CD4-positive, alpha-beta T cell treated with Interleukin-17A for 1 hour (primary cell): ENCODE measurements at regions not wholly inside any gene's neighbourhood (a gene's known extent, or its start where the extent isn't known, plus 50 kb on each side); places are given as distances from the start of the nearest gene placed in this dataset.

Experiments used
- DNase-seq: peaks from one replicate; pipeline ENCODE4 v3.0.0-alpha.2; 2020

- DNase-seq, result no peak
Observed at GRCh38 chr3:177516158-177517011, 319.1 kb upstream of the TBL1XR1 start.

DNA sequence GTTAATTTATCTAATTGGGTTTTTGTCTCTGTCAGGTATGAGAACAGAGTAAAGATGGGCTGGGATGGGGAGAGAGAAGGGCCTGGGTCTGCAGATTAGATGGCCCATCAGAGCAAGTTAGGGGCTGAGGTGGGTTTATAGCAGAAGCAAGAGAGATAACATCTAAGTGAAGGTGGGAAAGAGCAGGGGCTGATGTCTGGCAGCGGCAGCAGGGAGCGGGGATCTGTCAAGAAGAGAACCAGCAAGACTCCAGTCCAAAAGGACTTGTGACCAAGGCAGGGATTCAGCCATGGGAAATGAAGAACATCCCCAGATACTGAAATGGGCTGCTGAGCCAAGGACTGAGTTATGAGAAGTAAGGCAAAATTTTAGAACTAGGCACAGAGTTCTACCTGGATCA lies 320.6 kb upstream of the TBL1XR1 start:
- DNase-seq, result no peak

DNA sequence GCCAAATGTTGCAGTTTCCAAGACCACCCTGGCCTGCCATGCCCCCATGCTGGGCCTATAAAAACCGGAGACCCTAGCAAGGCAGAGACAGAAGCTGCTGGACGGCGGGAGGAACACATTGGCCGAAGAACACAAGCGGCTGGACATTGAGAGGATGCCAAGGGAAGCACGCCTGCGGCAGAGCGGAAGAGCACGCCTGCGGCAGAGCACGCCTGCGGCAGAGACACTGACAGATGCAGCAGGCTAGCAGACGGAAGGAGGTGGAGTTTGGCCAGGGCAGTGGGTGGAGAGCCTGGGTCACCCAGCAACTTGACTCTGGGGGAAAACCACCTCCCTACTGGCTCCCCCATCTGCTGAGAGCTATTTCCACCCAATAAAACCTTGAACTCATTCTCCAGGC lies 322.3 kb upstream of the TBL1XR1 start:
- DNase-seq, result no peak

DNA sequence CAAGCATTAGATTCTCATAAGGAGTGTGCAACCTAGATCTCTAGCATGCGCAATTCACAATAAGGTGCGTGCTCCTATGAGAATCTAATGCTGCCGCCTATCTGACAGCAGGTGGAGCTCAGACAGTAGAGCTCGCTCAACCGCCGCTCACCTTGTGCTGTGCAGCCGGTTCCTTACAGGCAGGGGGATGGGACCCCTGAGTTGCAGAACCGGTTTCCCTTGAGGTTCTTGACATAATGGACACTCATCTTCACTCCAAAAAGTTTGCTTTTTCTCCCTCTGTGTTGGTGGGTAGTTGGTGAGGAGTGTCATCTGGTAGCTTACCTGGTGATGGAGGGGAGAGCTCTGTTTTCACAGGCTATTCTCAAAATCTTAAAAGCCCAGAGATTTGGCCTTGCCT lies 324.0 kb upstream of the TBL1XR1 start:
- no peak for DNase-seq

- no peak for DNase-seq
Observed at GRCh38 chr3:177522051-177522450, 324.8 kb upstream of the TBL1XR1 start.

DNA sequence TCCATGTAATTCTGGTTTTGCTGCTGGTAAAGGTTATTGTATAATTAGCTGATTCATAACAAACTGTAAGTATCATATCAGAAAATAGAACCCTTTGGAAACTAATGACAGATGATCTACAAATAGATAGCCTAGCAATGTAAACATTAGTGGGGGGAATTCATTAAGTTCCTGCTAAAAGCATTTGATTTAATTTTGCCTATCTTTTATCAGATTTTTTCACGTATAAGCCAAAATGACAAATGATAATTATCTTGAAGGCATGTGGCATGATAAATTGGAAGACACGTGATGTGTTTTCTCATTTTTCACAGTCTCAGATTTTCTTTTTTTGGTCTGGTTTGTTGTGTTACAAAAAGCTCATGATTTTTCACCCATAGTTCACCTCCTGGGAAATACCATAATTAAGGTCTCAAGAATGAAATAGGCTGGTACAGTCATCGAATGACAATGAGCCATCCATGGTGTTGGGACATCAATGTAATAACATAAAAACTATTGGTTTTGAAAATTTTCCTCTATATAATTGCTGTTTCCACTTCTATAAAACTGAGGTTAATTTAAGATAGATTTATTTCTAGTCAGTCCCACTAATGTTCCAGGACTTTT lies 325.9 kb upstream of the TBL1XR1 start:
- DNase-seq, result no peak

GRCh38 chr3:177523872-177524438 lies 326.7 kb upstream of the TBL1XR1 start:
- peak; percentile 4 for DNase-seq

DNA sequence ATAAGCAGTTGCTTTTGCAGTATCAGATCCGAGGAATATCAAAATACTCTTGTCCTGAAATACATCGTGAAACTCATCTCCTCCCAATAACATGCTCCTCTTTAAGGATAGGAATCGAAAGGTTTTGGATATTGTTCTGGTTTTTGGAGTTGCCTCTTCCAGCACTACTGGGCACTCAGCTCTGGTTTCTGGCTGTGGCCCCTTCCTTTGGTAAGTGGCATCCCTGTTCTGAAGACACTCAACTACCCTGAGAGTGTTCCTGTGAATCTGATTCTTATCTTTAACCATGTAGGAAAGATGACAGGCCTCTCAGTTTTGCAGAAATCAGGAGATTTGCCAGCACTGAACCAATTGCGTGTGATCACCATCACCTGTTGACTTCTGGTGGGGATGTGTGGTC lies 327.5 kb upstream of the TBL1XR1 start:
- no peak for DNase-seq

GRCh38 chr3:177525414-177525813 lies 328.1 kb upstream of the TBL1XR1 start:
- no peak for DNase-seq

GRCh38 chr3:177525987-177526712 lies 328.9 kb upstream of the TBL1XR1 start:
- DNase-seq, result no peak

DNA sequence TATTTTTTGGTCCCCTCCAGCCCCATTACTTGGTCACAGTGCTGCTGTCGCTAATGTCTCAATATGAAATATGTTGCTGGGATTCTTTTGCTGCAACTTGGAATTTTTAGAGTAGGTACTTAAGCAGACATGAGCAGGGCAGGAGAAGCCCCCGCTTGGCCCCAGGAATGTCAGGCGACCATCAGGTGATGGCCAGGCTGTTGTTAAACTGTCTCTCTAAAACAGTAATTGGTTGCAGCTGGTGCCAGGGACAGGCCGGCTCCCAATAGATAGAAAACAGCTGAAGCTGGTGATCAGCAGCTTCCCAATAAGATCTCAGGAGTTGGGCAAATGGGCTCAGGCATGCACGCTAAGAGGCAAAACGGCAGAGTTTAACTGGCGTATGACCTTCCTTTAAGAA lies 329.9 kb upstream of the TBL1XR1 start:
- DNase-seq, result no peak

- DNase-seq, result no peak
Observed at GRCh38 chr3:177528306-177529070, 331.2 kb upstream of the TBL1XR1 start.

DNA sequence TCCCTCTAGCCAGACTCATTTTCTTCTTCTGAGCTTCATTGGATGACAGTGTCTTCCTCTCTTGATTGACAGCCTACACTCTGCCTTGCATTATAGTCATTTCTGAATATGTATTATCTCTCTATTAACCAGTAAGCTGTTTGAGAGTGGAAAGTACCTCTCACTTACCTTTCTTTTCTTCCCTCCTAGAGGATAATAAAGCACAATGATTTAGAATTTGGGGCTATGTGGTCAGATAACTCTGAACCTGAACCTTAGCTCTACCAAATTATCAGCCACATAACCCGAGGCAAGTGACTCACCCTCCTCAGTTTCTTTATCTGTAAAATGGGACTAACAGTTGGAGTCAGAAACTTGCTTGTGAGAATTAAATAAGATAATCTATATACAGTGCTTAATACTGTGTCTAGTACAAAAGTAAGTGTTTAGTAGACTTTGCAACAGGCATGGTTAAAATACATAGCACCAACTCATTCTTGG lies 331.8 kb upstream of the TBL1XR1 start:
- DNase-seq, result no peak

DNA sequence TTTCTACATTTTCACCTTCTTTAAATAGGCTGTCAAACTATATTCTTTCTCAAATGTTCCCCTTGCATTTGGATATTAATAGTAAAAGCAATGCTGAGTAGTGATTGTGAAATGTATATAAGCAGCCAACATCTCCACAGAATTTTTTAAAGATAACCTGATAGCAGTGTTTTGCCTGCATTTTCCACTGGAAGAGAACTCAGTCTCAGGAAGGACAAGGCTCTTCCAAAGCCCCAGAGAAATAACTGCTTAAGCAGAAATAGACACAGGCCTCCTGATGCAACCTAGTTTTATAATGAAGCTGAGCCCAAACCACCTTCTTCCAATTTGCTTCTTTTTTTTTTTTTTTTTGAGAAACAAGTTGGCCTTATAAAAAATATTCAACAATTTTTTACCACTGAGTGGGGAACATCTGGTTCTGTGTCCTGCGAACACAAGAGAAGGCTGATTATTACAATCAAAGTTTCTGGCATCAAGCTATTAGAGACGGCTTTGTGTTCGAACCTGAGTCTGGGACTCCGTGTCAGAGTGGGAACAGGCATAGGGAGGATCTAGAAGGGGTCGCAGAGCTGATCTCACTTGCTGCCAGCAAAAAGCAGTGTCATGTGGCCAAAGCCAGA lies 332.5 kb upstream of the TBL1XR1 start:
- DNase-seq, result no peak

DNA sequence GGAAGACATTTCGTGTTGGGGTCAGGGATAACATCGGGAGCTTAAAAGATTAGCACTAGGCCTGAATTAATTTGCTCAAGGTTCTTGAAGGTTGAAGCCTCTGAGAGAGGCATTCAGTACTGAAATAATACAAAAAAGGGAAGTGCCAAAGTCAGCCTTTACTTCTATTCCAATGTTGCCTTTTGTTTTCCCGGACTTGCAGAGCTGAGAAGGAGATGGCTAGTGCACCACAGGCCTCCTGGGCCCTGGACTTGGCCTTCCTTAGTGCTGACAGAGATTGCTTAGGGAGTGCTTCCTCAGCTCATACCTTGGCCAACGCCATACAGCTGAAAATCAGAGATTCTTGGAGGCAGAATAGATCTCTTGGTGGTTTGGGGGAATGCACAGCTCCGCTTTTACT lies 333.6 kb upstream of the TBL1XR1 start:
- no peak for DNase-seq

GRCh38 chr3:177536873-177537272 lies 339.6 kb upstream of the TBL1XR1 start:
- DNase-seq, result no peak

- no peak for DNase-seq
Observed at GRCh38 chr3:177537612-177538011, 340.3 kb upstream of the TBL1XR1 start.

- peak; percentile 7 for DNase-seq
Observed at GRCh38 chr3:177538048-177538749, 340.9 kb upstream of the TBL1XR1 start.

DNA sequence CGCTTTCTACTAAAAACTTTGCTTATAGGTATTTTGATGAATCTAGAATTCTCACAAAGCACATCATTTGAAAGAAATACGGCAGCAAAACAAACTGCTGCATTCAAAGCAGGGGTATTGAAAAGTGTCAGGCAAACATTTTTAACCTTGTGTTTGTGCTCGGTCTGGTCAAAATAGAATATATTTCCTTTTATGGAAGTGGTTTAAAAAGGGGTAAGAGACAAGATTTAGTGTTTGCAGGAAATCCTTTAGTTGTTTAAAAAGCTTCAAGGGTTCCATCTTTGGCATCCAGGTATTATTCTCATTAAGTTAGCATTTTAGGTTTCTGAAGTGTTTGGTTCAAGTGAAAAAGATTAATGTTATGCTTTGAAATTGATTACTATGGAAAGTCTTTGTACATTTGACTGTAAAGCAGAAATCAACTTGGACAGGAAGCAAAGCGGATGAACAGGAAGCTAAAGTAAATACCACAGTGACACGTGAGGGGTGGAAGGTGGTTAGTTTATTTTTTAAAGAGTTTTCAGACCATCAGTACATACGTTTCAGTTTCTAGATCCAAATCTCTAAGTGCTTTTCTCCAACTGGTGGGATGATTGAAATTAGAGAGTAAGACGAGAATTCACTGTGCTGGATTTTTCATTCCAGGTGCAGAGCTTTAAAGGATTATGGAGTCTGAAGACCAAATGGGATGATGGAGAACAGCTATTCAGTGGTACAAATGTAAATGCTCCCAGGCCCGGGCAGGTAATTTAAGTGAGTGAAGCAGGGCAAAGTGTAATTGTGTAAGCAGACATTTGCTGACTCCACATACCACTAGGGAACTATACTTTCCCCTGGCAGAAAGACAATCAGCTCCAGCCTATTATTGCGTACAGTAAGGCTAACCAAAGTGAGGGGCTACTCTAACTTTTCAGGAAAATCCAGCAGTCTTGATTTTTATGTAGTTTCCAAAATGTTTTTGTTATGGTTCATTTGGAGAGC lies 341.8 kb upstream of the TBL1XR1 start:
- peak; percentile 61 for DNase-seq

GRCh38 chr3:177541541-177541940 lies 344.3 kb upstream of the TBL1XR1 start:
- no peak for DNase-seq
